H1 (cell line): ENCODE measurements at regions not wholly inside any gene's neighbourhood (a gene's known extent, or its start where the extent isn't known, plus 50 kb on each side); places are given as distances from the start of the nearest gene placed in this dataset.

Experiments
- CTCF ChIA-PET: fragments of 300-600 bp; sonication (Branson Sonifier 250); formaldehyde crosslinking; loops from one replicate; lab custom pipeline; 2021; ENCODE audit not compliant: partially characterized antibody; lab: Charles Lee
- POLR2A ChIA-PET: fragments of 300-600 bp; sonication (Branson Sonifier 250); formaldehyde crosslinking; loops from one replicate; lab custom pipeline; 2021; ENCODE audit warnings: inconsistent platforms; ENCODE audit not compliant: partially characterized antibody; lab: Charles Lee
- DNase-seq, 2 experiments: peaks; one replicate each; pipeline versions ENCODE4 v3.0.0 to v3.0.0-alpha.2; 2010 to 2022; ENCODE audit warnings: low spot score in 2 of 2, low read depth in 1 of 2, mixed read lengths in 1 of 2
- FAIRE-seq: peaks from 2 replicates; lab custom pipeline; 2011; peaks lifted over from hg19 to GRCh38; lab: Jason Lieb, UNC
- H2AFZ ChIP-seq: 2 replicates; pipeline ENCODE4 v1.8.1; 2012; ENCODE audit warnings: low read length, inconsistent platforms
- H2AK5ac ChIP-seq: 2 replicates; pipeline ENCODE4 v1.6.1; 2013; ENCODE audit warnings: low read depth, low read length
- H2BK120ac ChIP-seq: replicated peaks from 2 replicates; pipeline ENCODE3; 2013; ENCODE audit warnings: low read depth, low read length, inconsistent platforms
- H2BK12ac ChIP-seq: 2 replicates; pipeline ENCODE4 v1.6.1; 2013; ENCODE audit warnings: low read depth, low read length
- H2BK15ac ChIP-seq: 2 replicates; pipeline ENCODE4 v1.6.1; 2013; ENCODE audit warnings: low read length
- H2BK20ac ChIP-seq: 2 replicates; pipeline ENCODE4 v1.6.1; 2013; ENCODE audit warnings: low read length
- H2BK5ac ChIP-seq: 2 replicates; pipeline ENCODE4 v1.6.1; 2013; ENCODE audit warnings: low read depth, low read length
- H3K14ac ChIP-seq: 2 replicates; pipeline ENCODE4 v1.6.1; 2013; ENCODE audit warnings: inconsistent platforms; ENCODE audit not compliant: insufficient read length
- H3K18ac ChIP-seq: 2 replicates; pipeline ENCODE4 v1.6.1; 2013; ENCODE audit warnings: low read length; ENCODE audit errors: extremely low read depth
- H3K23ac ChIP-seq: 2 replicates; pipeline ENCODE4 v1.6.1; 2013; ENCODE audit warnings: inconsistent platforms; ENCODE audit not compliant: insufficient read length
- H3K23me2 ChIP-seq: 2 replicates; pipeline ENCODE4 v1.6.1; 2013; ENCODE audit warnings: low read depth, low read length
- H3K27ac ChIP-seq: 2 replicates; pipeline ENCODE4 v1.6.1; 2011; ENCODE audit warnings: low read depth, low read length, inconsistent platforms
- H3K27me3 ChIP-seq, 4 experiments: replicated peaks in 1 of 4; 1 replicate in 1 of 4; 2 replicates in 3 of 4; pipeline versions ENCODE4 v1.6.1 to v1.8.1; 2011 to 2013; ENCODE audit warnings: low read length in 3 of 4, mild to moderate bottlenecking in 3 of 4, inconsistent platforms in 2 of 4, mixed read lengths in 2 of 4, moderate library complexity in 1 of 4; ENCODE audit not compliant: control insufficient read depth in 3 of 4, insufficient read depth in 3 of 4; ENCODE audit errors: extremely low read depth in 1 of 4
- H3K36me3 ChIP-seq, 4 experiments: 2 replicates each; pipeline versions ENCODE4 v1.6.1 to v1.8.1; 2011 to 2013; ENCODE audit warnings: mild to moderate bottlenecking in 4 of 4, low read length in 3 of 4, moderate library complexity in 2 of 4, control low read depth in 1 of 4, inconsistent platforms in 1 of 4; ENCODE audit not compliant: insufficient read depth in 4 of 4, control insufficient read depth in 2 of 4
- H3K4ac ChIP-seq: replicated peaks from 2 replicates; pipeline ENCODE3; 2013; ENCODE audit warnings: low read length, low read depth, mixed read lengths, inconsistent platforms; ENCODE audit not compliant: insufficient read length
- H3K4me1 ChIP-seq, 4 experiments: replicated peaks in 1 of 4; 1 replicate in 1 of 4; 2 replicates in 3 of 4; pipeline versions ENCODE4 v1.6.1 to v1.8.1; 2011 to 2013; ENCODE audit warnings: low read length in 3 of 4, inconsistent platforms in 2 of 4, mixed read lengths in 1 of 4; ENCODE audit not compliant: insufficient read depth in 4 of 4, control insufficient read depth in 3 of 4
- H3K4me2 ChIP-seq, 2 experiments: 2 replicates each; pipeline versions ENCODE4 v1.6.1 to v1.8.1; 2011 to 2013; ENCODE audit warnings: low read depth in 2 of 2, low read length in 2 of 2, control low read depth in 1 of 2, inconsistent platforms in 1 of 2, mild to moderate bottlenecking in 1 of 2; ENCODE audit not compliant: insufficient read depth in 1 of 2
- H3K4me3 ChIP-seq, 4 experiments: fragments of 200-600, 300-600 bp in 1 of 4; sonication (generic), shearing (Covaris generic), sonication (Bioruptor Twin) in 1 of 4; 2 replicates each; pipeline versions ENCODE4 v1.5.1 to v1.8.1; 2011 to 2016; ENCODE audit warnings: low read length in 4 of 4, low read depth in 3 of 4, control low read depth in 2 of 4, inconsistent platforms in 2 of 4, mild to moderate bottlenecking in 2 of 4, mixed read lengths in 1 of 4, moderate library complexity in 1 of 4; ENCODE audit not compliant: insufficient read depth in 2 of 4; ENCODE audit errors: extremely low read depth in 1 of 4
- H3K56ac ChIP-seq: replicated peaks from 2 replicates; pipeline ENCODE3; 2013; ENCODE audit warnings: low read depth, mild to moderate bottlenecking, mixed read lengths, low read length, inconsistent platforms; ENCODE audit not compliant: insufficient read length
- H3K79me1 ChIP-seq: 2 replicates; pipeline ENCODE4 v1.6.1; 2013; ENCODE audit warnings: low read depth, low read length, control low read depth
- H3K79me2 ChIP-seq, 2 experiments: 2 replicates each; pipeline versions ENCODE4 v1.6.1 to v1.8.1; 2012 to 2013; ENCODE audit warnings: low read length in 2 of 2, mild to moderate bottlenecking in 2 of 2, inconsistent platforms in 1 of 2; ENCODE audit not compliant: insufficient read depth in 2 of 2, control insufficient read depth in 1 of 2
- H3K9ac ChIP-seq, 4 experiments: replicated peaks in 1 of 4; 1 replicate in 1 of 4; 2 replicates in 3 of 4; pipeline versions ENCODE4 v1.6.1 to v1.8.1; 2011 to 2013; ENCODE audit warnings: low read depth in 3 of 4, low read length in 3 of 4, control low read depth in 2 of 4, mild to moderate bottlenecking in 2 of 4, moderate library complexity in 2 of 4, inconsistent platforms in 1 of 4; ENCODE audit errors: extremely low read depth in 1 of 4
- H3K9me3 ChIP-seq, 2 experiments: 2 replicates each; pipeline versions ENCODE4 v1.6.1 to v1.8.1; 2012 to 2013; ENCODE audit warnings: mild to moderate bottlenecking in 2 of 2, moderate library complexity in 2 of 2, control low read depth in 1 of 2, inconsistent platforms in 1 of 2, low read depth in 1 of 2, low read length in 1 of 2, mixed read lengths in 1 of 2; ENCODE audit not compliant: insufficient read depth in 2 of 2
- H4K20me1 ChIP-seq, 2 experiments: replicated peaks in 1 of 2; 2 replicates each; pipeline versions ENCODE3 to v1.8.1; 2011 to 2013; ENCODE audit warnings: inconsistent platforms in 2 of 2, low read length in 2 of 2, mild to moderate bottlenecking in 1 of 2; ENCODE audit not compliant: insufficient read depth in 2 of 2, control insufficient read depth in 1 of 2
- H4K5ac ChIP-seq: 2 replicates; pipeline ENCODE4 v1.6.1; 2013; ENCODE audit warnings: low read length, low read depth, mixed read lengths, inconsistent platforms; ENCODE audit not compliant: insufficient read length
- H4K8ac ChIP-seq: 2 replicates; pipeline ENCODE4 v1.8.0; 2013; ENCODE audit warnings: mild to moderate bottlenecking, moderate library complexity, low read length, inconsistent platforms; ENCODE audit not compliant: insufficient read depth; ENCODE audit errors: extremely low read depth
- H4K91ac ChIP-seq: replicated peaks from 2 replicates; pipeline ENCODE3; 2013; ENCODE audit warnings: low read length, mixed read lengths, inconsistent platforms; ENCODE audit not compliant: insufficient read length
- NRF1 ChIP-seq: IDR thresholded peaks from 2 replicates; pipeline ENCODE4 v1.6.1; 2011; ENCODE audit warnings: mild to moderate bottlenecking, low read depth, low read length, improper control_type of control experiment
- WGBS, 2 experiments: shearing (Covaris generic) in 1 of 2; methylation state at CpG; one replicate each; pipeline versions ENCODE4 v1.1.6 to v1.1.7; 2013 to 2015; ENCODE audit warnings: low lambda C conversion rate in 2 of 2, mixed read lengths in 2 of 2, inconsistent platforms in 1 of 2, low coverage in 1 of 2, missing lambda C conversion rate in 1 of 2; ENCODE audit not compliant: insufficient replicate concordance in 2 of 2, insufficient coverage in 1 of 2, insufficient read length in 1 of 2; ENCODE audit errors: extremely low coverage in 1 of 2, missing lambda C conversion rate in 1 of 2; 5-methylcytosine and 5-hydroxymethylcytosine counted together

DNA sequence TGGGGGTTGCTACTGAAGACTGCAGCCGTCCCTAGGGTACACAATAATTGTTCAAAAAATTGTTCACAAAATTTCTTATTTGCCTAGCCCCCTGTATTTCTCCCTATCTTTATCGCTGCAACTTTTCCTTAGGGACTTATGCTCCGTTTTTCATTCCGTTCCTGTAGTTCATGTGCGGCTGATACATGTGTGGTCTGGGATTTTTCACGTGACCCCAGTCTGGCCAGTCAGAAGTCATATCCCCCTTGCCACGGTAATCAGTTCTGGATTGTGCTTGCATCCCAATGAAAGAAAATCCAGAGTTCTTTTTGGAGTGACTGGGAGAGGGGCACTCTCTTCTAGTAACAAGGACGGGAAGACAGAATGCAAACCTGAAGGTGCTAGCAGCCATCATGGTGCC is 610.7 kb upstream of the C16orf82 start:
- no peaks in the 10 kb centered on the region for H3K27me3 ChIP-seq
- no peak for DNase-seq
- TF ChIP-seq NRF1 = no peak

More for the DNA sequence above, 610.7 kb upstream of the C16orf82 start:
- H4K91ac ChIP-seq = no peak overlapping the region
- no peak overlapping the region for H3K9ac ChIP-seq
- no peaks in the 10 kb centered on the region; the same call in 1 of the 2 replicates for H3K23me2 ChIP-seq
- H2BK120ac ChIP-seq = no peak overlapping the region
- POLR2A ChIA-PET = no interaction called here
- no peak overlapping the region for H3K56ac ChIP-seq
- no peaks in the 10 kb centered on the region for H3K36me3 ChIP-seq
- no peak overlapping the region for H3K4me2 ChIP-seq
- no peak overlapping the region for H3K4ac ChIP-seq
- no peaks in the 10 kb centered on the region for H3K79me2 ChIP-seq
- no peak overlapping the region for H3K18ac ChIP-seq
- no peaks in the 10 kb centered on the region for H4K20me1 ChIP-seq
- 95% methylated on average over 8 of the region's 8 CpGs; no CpG with 5 or more reads in 1 of the 2 experiments for WGBS, 2 experiments
- H2BK15ac ChIP-seq = no peak overlapping the region
- H4K5ac ChIP-seq = no peak overlapping the region
- no peak overlapping the region for H2BK12ac ChIP-seq
- H2BK5ac ChIP-seq = no peak overlapping the region
- H3K27ac ChIP-seq = no peak overlapping the region
- H3K4me1 ChIP-seq = no peaks in the 10 kb centered on the region
- FAIRE-seq = no peak
- H4K8ac ChIP-seq = no peak overlapping the region
- CTCF ChIA-PET = interaction anchor here (1.5 kb wide), 1 partner anchor 9 kb away, joined by 4 read pairs; no protein-coding TSS in a partner anchor
- no peak overlapping the region for H3K23ac ChIP-seq
- no peak overlapping the region for H2AK5ac ChIP-seq
- no peak overlapping the region for H2BK20ac ChIP-seq
- H3K9me3 ChIP-seq = peaks cover 0 to 6% of the 10 kb centered on the region in 2 experiments; a peak in 1 of 4 replicates
- no peaks in the 10 kb centered on the region for H3K79me1 ChIP-seq
- H2AFZ ChIP-seq = no peak overlapping the region
- H3K4me3 ChIP-seq = no peak overlapping the region
- no peak overlapping the region for H3K14ac ChIP-seq
